HG03095 (cell line): ENCODE measurements at regions not wholly inside any gene's neighbourhood (a gene's known extent, or its start where the extent isn't known, plus 50 kb on each side); places are given as distances from the start of the nearest gene placed in this dataset.

Source experiments
- ATAC-seq: cut with Tn5 transposase; IDR thresholded peaks from one replicate; pipeline ENCODE4 v1.9.1; 2021; ENCODE audit warnings: moderate library complexity; ENCODE audit not compliant: unreplicated experiment

- ATAC-seq, result no peak
These were observed 101.9 kb downstream of the GAS2L3 start for GRCh38 chr12:100675432-100675831.

DNA sequence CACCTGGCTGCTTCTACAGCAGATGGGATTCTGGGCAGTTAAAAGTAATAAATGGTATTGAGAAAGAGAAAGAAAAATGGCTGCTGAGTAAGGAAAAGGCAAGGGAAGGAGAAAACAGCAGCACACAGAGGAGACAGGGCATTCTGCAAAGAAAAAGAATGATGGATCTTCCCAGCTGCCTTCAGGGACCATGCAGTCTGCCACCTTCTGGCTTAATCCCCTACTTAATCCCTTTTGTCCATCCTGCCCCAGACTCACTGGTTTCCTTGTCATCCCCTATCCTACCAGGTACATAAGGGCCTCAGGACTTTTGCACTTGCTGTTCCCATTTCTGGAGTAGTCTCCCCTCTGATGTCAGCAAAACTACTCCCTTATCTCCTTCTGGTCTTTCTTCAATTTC lies 107.6 kb downstream of the GAS2L3 start:
- ATAC-seq, result no peak

DNA sequence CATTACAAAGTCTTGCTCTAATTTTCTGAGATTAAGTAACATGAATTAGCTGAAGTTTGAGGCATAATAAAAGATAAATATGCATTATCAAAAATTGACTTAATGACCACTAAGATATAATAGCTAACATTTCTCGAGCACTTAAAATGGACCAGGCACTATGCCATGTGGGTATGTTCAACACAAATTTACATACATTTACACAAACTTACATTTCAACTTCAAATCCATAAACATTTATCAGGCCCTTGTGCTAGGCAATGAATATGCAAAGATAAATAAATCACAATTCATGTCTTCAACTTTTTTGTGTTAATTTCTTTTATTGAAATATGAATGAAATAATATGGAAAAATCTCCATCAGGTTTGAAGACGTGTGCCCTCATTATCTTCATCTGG lies 108.7 kb downstream of the GAS2L3 start:
- no peak for ATAC-seq

- ATAC-seq, result no peak
These were observed 106.9 kb upstream of the ANO4 start for GRCh38 chr12:100687686-100688085.

DNA sequence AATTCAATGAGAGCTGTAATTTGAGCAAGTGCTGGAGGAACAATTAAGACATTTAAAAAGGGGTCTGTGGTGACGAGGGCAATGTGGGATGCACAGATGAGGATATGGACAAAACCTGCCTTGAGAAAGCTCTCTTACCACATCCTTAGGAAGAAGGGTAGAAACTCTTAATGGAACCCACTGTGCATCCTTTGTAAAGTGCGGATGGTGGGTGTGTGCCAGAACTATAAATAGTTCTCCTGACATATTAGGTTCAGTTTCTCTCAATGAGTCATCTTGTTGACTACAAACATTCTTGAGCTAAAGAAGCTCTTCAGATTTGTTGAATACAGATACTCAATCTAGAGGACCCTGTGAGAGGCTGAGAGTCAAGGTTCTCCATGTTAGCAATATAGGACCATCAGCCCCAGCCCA lies 106.1 kb upstream of the ANO4 start:
- no peak for ATAC-seq

- ATAC-seq, result no peak
These were observed 102.1 kb upstream of the ANO4 start for GRCh38 chr12:100692502-100692901.

- no peak for ATAC-seq
These were observed 96.1 kb upstream of the ANO4 start for GRCh38 chr12:100698518-100698917.

DNA sequence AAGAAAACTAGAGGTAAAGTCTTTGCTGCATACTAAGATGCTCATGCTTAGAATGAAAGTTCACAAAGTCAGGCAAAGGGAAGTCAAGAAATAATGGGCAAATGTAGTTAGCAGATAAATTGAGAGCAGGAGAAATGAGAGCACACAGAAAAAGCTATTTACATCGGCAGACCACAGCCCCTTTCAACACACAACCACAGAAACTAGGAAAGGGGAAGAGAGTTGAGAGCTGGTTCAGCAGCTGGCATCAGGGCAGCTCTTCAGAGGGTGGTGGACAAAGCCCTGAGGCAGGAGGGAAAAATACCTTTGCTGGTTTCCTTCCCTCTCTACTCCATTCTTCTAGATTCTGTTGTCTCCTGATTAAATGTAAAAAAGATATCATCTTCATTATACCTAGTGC lies 95.4 kb upstream of the ANO4 start:
- no peak for ATAC-seq

- ATAC-seq, result no peak
These were observed 91.2 kb upstream of the ANO4 start for GRCh38 chr12:100703337-100703736.

GRCh38 chr12:100703868-100704267 lies 90.7 kb upstream of the ANO4 start:
- ATAC-seq, result no peak

DNA sequence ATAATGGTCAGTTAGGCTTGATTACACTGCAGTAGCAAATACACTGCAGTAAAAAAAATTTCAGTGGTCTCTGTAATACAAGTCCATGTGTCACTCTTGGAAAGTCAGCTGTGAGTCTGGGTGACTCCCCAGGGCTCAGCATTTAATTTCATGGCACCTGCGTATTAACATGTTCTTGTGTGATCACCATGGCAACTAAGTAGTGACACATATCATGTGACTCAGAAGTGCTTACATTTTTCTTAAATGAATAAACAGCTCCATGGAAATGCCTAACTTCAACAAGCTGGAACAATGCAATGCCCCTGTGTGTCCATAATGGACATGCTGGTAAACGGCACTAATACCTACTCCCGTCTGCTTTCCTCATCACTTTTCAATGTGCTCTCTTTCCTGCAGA lies 88.5 kb upstream of the ANO4 start:
- no peak for ATAC-seq

GRCh38 chr12:100708591-100708990 lies 86.0 kb upstream of the ANO4 start:
- ATAC-seq, result no peak

DNA sequence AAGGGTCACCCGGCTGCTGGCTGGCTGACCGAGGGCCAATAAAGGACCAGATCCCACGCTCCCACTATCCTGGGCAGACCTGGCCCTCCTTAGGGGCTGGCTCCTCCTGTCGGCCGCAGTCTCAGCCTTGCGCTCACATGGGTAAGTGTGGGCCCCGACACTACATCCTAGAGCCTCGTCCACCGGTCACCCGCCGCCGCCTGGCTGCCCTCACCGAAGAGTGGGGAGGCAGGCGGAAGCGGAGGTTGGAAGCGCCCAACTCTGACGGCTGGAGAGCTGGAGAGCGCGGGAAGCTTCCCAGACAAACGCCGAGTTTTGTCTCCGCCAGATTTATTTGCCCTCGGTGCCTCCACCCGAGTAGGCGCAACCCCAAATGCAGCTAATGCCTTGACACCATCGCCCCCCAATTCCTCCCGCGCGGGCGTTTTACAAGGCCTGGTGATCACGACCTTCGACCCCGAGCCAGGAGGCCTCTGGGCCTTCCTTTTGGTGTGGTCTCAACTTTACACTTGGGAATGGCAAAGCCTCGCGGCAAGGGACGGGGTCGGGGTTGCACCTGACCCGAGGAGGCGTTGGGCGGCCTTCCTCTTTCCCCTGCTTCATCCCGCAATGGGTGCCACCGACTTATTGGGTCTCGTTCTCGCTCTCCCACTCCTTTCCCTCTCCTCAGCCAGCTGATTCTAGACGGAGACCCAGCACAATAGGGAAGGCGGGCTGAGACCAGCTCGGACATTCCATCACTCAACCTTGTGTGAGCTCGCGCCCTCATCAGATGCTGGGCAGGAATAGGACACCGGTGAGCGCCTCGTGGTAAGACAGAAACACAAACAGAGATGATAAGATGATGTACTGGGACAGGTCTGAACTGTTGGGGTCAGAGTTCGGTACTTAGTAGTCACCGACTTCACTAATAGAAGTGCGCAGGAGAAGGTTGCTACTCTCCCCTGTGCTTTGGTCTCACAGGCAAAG lies 78.3 kb upstream of the ANO4 start:
- ATAC-seq, result no peak

DNA sequence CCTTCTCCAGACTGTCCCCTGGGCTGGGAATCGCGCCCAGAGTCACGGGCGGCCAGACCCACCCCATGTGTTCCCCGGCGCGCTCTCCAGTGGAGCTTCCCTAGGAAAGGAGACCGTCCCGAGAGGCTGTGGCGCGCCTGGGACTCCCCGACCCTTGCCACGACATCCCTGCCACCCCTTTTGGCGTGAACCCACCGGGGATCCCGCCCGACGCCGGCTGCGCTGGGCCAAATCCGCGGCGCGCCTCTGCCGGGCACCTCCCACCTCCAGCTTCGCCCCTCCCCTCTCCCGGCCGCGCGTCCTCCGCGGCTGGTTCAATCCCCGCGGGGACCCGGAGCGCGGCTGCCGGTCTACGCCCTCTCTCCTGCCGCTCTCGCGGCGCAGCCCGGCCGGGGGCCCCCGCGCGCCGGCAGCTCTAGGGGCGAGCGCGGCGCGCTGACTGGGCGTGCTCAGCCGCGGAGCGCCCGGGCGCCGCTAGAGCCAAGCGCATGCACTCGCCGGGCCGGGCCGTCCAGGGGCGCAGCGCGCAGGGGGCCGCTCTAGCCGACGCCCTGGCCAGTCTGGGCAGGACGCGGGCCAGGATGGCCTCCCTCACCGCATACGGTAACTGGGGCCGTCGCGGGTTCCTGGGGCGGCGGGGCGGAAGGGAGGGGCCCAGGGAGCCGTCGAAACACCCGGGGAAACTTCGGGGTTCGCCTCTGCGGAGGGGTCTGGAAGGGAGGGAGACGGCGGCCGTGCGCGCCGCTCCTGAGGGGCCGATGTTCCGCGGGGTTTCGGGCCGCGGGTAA lies 77.4 kb upstream of the ANO4 start:
- ATAC-seq, result no peak

- no peak for ATAC-seq
These were observed 76.9 kb upstream of the ANO4 start for GRCh38 chr12:100717733-100718067.

- ATAC-seq, result no peak
These were observed 76.4 kb upstream of the ANO4 start for GRCh38 chr12:100718187-100718586.

DNA sequence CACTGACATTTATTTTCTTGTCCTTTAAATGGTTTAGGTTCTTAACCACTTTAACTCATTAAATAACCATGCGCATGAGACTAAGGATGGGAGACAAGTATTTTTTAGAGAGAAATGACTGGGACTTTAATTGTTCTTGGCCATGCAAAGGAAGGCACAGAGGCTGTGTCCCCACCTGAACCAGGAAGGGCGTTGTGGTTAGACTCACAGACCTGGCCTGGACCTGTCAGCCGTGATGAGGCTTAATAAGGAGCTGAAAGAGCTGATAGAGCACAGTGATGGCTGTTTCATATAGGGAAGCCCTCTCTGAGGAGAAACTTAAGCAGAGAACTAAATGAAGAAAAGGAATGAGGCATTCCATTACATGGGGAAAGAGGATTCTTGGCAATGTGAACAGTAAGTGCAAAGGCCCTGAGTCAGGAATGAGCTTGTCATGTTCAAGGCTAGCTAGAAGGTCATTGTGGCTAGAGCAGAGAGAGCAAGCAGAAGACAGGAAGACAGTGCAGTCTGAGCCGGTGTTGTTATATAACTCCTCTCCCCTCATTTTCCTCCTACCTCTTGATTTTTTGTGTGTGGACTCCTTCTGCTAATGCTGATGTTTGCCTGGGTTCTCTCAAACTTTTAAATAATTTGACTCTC lies 74.4 kb upstream of the ANO4 start:
- no peak for ATAC-seq

GRCh38 chr12:100721169-100721568 lies 73.4 kb upstream of the ANO4 start:
- ATAC-seq, result no peak

DNA sequence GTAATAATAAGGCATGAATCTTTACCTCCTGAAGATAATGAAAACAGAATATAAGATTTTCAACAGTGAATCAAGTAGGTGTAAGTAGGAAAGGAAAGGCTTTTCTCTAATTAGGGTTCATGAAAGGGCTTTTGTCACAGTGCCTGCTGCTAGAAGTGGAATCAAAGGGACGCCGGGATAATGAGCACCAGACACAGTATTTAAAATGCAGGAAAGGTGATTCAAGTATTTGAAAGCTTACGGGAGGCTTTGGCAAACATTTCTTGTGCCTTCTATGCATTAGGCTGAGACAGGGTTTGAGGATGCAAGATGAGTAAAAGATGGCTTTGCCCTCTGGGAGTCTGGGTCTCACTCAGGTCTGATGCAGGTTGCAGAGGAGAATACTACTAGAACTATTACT lies 70.5 kb upstream of the ANO4 start:
- ATAC-seq, result no peak

- ATAC-seq, result peak; percentile 62
These were observed 60.6 kb upstream of the ANO4 start for GRCh38 chr12:100733817-100734593.

DNA sequence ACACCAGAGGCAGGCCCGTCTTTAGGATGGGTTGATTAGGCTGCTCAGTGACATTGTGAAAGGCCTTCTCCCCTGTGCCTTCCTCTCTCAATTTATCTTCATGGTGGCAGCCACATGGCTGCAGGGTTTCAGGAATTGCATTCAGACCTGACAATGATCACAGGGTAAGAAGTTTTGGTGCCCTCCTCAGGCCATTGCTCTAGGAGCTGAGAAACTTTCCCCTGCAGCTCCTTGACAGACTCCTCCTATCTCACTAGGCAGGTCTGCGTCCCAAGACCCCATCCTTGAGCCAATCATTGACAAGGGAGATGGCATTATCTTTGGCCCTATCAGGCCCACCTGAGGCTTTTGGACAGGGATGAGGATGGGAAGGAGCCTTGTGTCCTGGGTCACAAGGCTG lies 57.4 kb upstream of the ANO4 start:
- ATAC-seq, result no peak
